Cardiac muscle cell (in vitro differentiated cells and primary cell): ENCODE measurements at regions not wholly inside any gene's neighbourhood (a gene's known extent, or its start where the extent isn't known, plus 50 kb on each side); places are given as distances from the start of the nearest gene placed in this dataset.

Experiments used
- DNase-seq, 2 donors: peaks; one replicate each; pipeline versions ENCODE4 v3.0.0 to v3.0.0-alpha.2; 2010 to 2017; ENCODE audit warnings: low read depth in 1 of 2, low spot score in 1 of 2
- H3K27ac ChIP-seq: fragments of 200-600 bp; sonication (generic); 2 replicates; pipeline ENCODE4 v1.5.1; 2016
- H3K27me3 ChIP-seq: fragments of 200-600 bp; sonication (generic); 2 replicates; pipeline ENCODE4 v1.6.0; 2016; ENCODE audit warnings: control low read depth
- H3K36me3 ChIP-seq: fragments of 200-600 bp; sonication (generic); 2 replicates; pipeline ENCODE4 v1.5.1; 2016; ENCODE audit warnings: control low read depth
- H3K4me1 ChIP-seq: fragments of 200-600 bp; sonication (generic); 2 replicates; pipeline ENCODE4 v1.8.1; 2017; ENCODE audit warnings: low read depth, mild to moderate bottlenecking, mixed run types
- H3K4me3 ChIP-seq: fragments of 200-600 bp; sonication (generic); 2 replicates; pipeline ENCODE4 v1.5.1; 2016; ENCODE audit warnings: mild to moderate bottlenecking
- H3K9me3 ChIP-seq: fragments of 200-600 bp; sonication (generic); 2 replicates; pipeline ENCODE4 v1.5.1; 2017; ENCODE audit warnings: low read depth, mild to moderate bottlenecking, control low read depth
- TF ChIP-seq, protein P1 (sequence below): IDR thresholded peaks from 2 replicates; pipeline ENCODE4 v1.5.1; 2012; ENCODE audit warnings: low read depth, mild to moderate bottlenecking, low read length

DNA sequence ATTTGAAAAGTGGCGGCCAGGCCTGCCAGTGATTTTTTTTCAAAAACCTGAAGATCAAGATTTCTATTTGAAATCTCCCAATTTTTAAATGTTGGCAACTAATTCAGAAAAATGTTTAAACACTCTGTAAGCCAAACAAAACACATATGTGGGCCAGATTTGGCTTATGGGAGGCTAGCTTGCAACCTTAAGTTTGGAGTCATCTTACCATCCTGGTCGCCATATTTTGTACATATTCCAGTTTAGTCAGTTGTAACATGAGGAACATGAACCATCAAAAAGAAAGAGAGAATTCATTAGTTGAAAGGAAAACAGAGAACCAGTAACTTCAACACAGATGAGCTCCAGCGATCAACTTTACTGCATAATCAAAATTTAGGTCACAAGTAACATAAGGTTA is 115.4 kb downstream of the TMEM26 start:
- no peaks in the 10 kb centered on the region for H3K36me3 ChIP-seq
- no peak for DNase-seq
- no peak overlapping the region for H3K4me3 ChIP-seq

DNA sequence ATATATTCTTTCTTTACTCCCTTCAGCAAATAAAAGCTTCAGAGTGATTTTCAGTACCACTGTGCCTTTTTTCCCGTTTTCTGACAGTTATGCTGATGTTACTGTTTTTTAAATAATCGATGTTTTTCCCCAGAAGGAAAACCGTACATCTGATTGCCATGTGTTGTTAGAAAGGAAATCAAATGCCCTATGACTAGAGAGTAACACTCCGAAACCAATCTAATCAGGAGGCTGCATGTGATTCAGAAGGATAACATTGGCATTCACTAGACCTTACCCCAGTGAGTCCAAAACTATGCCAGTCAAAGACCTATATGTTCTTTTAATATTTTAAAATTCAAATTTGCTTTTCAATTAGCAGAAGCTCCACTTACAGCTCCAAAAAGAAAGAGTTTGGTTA is 116.3 kb downstream of the TMEM26 start:
- no peak overlapping the region for H3K4me3 ChIP-seq
- TF ChIP-seq, protein P1, sequence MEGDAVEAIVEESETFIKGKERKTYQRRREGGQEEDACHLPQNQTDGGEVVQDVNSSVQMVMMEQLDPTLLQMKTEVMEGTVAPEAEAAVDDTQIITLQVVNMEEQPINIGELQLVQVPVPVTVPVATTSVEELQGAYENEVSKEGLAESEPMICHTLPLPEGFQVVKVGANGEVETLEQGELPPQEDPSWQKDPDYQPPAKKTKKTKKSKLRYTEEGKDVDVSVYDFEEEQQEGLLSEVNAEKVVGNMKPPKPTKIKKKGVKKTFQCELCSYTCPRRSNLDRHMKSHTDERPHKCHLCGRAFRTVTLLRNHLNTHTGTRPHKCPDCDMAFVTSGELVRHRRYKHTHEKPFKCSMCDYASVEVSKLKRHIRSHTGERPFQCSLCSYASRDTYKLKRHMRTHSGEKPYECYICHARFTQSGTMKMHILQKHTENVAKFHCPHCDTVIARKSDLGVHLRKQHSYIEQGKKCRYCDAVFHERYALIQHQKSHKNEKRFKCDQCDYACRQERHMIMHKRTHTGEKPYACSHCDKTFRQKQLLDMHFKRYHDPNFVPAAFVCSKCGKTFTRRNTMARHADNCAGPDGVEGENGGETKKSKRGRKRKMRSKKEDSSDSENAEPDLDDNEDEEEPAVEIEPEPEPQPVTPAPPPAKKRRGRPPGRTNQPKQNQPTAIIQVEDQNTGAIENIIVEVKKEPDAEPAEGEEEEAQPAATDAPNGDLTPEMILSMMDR = no peak
- no peaks in the 10 kb centered on the region for H3K4me1 ChIP-seq
- H3K27me3 ChIP-seq = no peaks in the 10 kb centered on the region
- no peak overlapping the region for H3K27ac ChIP-seq
- H3K9me3 ChIP-seq = no peaks in the 10 kb centered on the region
- H3K36me3 ChIP-seq = no peaks in the 10 kb centered on the region
- DNase-seq = no peak

More for the DNA sequence above, 115.4 kb downstream of the TMEM26 start:
- Histone ChIP-seq H3K4me1 (no peaks in the 10 kb centered on the region), H3K27ac (no peak overlapping the region), H3K9me3 (no peaks in the 10 kb centered on the region), H3K27me3 (no peaks in the 10 kb centered on the region)
- TF ChIP-seq, protein P1 = no peak

DNA sequence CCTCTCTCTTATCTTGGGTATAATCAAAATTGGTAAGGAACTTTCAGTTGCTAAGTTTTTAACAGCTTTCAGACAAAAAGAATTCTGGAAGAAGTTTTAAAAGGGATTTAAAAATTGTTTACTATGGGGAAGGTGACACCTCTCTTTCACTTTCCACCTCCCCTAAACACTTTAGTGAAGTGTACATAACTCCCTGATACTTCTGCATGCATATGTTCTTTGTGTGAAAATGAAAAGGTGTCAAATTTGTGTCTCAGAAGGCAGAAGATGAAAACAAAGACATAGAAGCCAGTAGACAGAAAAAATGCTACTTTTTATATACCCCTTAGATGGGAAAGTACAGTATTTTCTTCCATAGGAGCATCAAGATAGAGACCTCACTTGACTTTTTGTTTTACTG is 117.8 kb downstream of the TMEM26 start:
- Histone ChIP-seq H3K27ac (no peak overlapping the region), H3K27me3 (no peaks in the 10 kb centered on the region), H3K4me1 (no peaks in the 10 kb centered on the region), H3K4me3 (no peak overlapping the region), H3K36me3 (no peaks in the 10 kb centered on the region), H3K9me3 (no peaks in the 10 kb centered on the region)
- no peak for DNase-seq
- TF ChIP-seq, protein P1 = no peak

DNA sequence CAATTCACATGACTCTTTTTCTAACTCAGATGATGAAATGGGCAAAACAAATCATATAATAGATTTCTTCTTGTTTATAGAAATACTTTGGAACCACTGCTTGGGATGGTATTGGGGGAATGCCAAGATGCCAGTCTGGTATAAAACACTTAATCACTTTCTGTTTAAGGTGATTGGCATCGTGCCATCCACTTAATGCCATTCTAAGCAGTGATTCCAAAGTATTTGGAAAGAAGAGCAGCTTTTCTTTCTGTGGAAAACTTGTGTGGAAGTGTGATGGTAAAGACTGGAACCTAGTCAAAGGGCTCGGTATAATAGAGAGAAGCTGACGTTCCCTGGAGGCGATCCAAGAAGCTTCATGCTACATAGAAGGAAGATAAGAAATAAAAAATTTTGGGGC is 120.6 kb downstream of the TMEM26 start:
- Histone ChIP-seq H3K4me1 (no peaks in the 10 kb centered on the region), H3K4me3 (no peak overlapping the region), H3K9me3 (no peaks in the 10 kb centered on the region), H3K27ac (no peak overlapping the region), H3K36me3 (no peaks in the 10 kb centered on the region), H3K27me3 (no peaks in the 10 kb centered on the region)
- DNase-seq = peak in 1 of 2 donors; percentile 25
- TF ChIP-seq, protein P1 = no peak

DNA sequence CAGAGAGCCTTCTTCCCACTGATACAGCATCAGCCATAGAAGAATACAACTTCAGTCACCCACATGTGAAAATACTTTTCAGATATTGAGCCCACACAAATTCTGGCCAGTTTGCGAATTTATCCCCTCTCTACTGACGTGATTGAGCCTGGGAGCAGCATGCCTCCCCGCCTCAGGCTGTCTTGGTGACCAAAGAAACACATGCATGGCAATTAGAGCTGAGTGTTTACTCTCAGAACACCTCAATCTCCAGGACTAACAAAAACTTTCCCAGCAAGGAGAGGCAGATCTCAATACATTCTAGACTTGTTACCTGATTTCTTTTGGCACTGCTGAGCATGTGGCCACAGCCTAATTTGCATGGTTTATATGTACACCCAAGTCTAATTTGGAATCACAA is 122.5 kb downstream of the TMEM26 start:
- Histone ChIP-seq H3K27me3 (no peaks in the 10 kb centered on the region), H3K27ac (no peak overlapping the region), H3K36me3 (no peaks in the 10 kb centered on the region), H3K4me3 (no peak overlapping the region), H3K4me1 (no peaks in the 10 kb centered on the region), H3K9me3 (no peaks in the 10 kb centered on the region)
- DNase-seq = no peak
- TF ChIP-seq, protein P1 = no peak

DNA sequence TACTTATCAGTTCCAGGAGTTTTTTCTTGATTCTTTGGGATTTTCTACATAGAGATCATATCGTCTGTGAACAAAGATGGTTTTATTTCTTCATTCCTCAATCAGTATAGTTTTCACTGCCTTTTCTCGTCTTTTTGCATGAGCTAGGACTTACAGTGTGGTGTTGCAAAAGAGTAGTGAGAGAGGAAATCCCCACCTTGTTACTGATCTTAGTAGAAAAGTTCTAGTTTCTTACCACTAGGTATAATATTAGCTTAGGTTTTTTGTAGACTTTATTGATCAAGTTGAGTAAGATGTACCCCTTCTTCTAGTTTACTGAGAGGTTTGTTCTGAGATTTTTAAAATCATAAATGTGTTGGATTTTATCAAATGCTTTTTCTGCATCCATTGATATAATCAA is 123.3 kb downstream of the TMEM26 start:
- TF ChIP-seq, protein P1 = no peak
- Histone ChIP-seq H3K4me1 (no peaks in the 10 kb centered on the region), H3K4me3 (no peak overlapping the region), H3K27me3 (no peaks in the 10 kb centered on the region), H3K9me3 (no peaks in the 10 kb centered on the region), H3K36me3 (no peaks in the 10 kb centered on the region), H3K27ac (no peak overlapping the region)
- DNase-seq = no peak
